ENCODE measurements at regions not wholly inside any gene's neighbourhood (a gene's known extent, or its start where the extent isn't known, plus 50 kb on each side); places are given as distances from the start of the nearest gene placed in this dataset.

GRCh38 chr6:104322841-104323240 is 536.9 kb downstream of the HACE1 start:
- Histone ChIP-seq H2AFZ (ENCODE audit: control insufficient read depth, low read depth, low read length) (no peak overlapping the region), H3K4me1 (ENCODE audit: control insufficient read depth, insufficient read depth, low read length) (no peaks in the 10 kb centered on the region), H3K27me3 (replicated peaks in 1 of 2; ENCODE audit: control insufficient read depth in 2 of 2, insufficient read depth in 2 of 2, low read length in 1 of 2) (no peaks in the 10 kb centered on the region; a peak in 1 of 4 replicates), H3K4me2 (ENCODE audit: control insufficient read depth, insufficient read depth) (no peak overlapping the region), H3K9me3 (replicated peaks; ENCODE audit: control insufficient read depth, insufficient read depth, low read length) (no peaks in the 10 kb centered on the region), H3K4me3 (no peak overlapping the region), H3K9ac (ENCODE audit: control insufficient read depth, insufficient read depth, low read length) (no peak overlapping the region), H3K27ac (ENCODE audit: control insufficient read depth, insufficient read depth) (no peak overlapping the region), H3K79me2 (ENCODE audit: control insufficient read depth, insufficient read depth, low read length) (no peaks in the 10 kb centered on the region), H4K20me1 (ENCODE audit: control insufficient read depth, insufficient read depth) (no peaks in the 10 kb centered on the region), H3K36me3 (ENCODE audit: control insufficient read depth in 2 of 2, insufficient read depth in 2 of 2, low read length in 1 of 2) (no peaks in the 10 kb centered on the region)
- ChIA-PET RAD21 (ENCODE audit: unreplicated experiment) (no interaction called here), CTCF (no interaction called here), SMC1A (ENCODE audit: uncharacterized antibody, unreplicated experiment) (no interaction called here), POLR2A (no interaction called here)
- intact Hi-C loops (cut with micrococcal nuclease; ENCODE audit: unreplicated experiment) (no loop called here), in situ Hi-C loops (cut with MboI) (no loop called here)
- DNase-seq (ENCODE audit: low read depth, low spot score) (no peak), ATAC-seq (no peak), FAIRE-seq (no peak)
- no TSS peak for BruUV-seq (replicated peaks)
- WGBS (ENCODE audit: insufficient coverage, insufficient replicate concordance, low lambda C conversion rate, missing lambda C conversion rate), result 1% methylated on average over 5 of the region's 5 CpGs
- no peak for TF ChIP-seq HDAC2 (IDR thresholded peaks at IDR 0.05)
- TF ChIP-seq SRF (IDR thresholded peaks at IDR 0.05; ENCODE audit: low read depth in 2 of 2, low read length in 2 of 2), result no peak
- TF ChIP-seq CEBPZ (IDR thresholded peaks at IDR 0.05; ENCODE audit: low read depth, low read length), result no peak
- no peak for TF ChIP-seq EP300 (IDR thresholded peaks at IDR 0.05; ENCODE audit: borderline replicate concordance in 1 of 2, control insufficient read depth in 1 of 2, low read depth in 2 of 2, low read length in 2 of 2)
- TF ChIP-seq SMAD1 (IDR thresholded peaks at IDR 0.05; ENCODE audit: low read depth, partially characterized antibody), result no peak
- TF ChIP-seq POLR2A (IDR thresholded peaks at IDR 0.05; ENCODE audit: low read depth, low read length), result no peak
- TF ChIP-seq RBBP5 (conservative IDR thresholded peaks at IDR 0.05), result no peak
- no peak for TF ChIP-seq BCL3 (IDR thresholded peaks at IDR 0.05; ENCODE audit: borderline replicate concordance, insufficient read depth, low read depth, low read length, poor library complexity, severe bottlenecking)
- TF ChIP-seq ZNF207 (IDR thresholded peaks at IDR 0.05; ENCODE audit: borderline replicate concordance), result no peak
- TF ChIP-seq SP1 (IDR thresholded peaks at IDR 0.05; ENCODE audit: low read depth, low read length), result no peak
- no peak for TF ChIP-seq PML (IDR thresholded peaks at IDR 0.05; ENCODE audit: low read length)
- no peak for TF ChIP-seq IKZF2 (IDR thresholded peaks at IDR 0.05)
- no peak for TF ChIP-seq ETV6 (conservative IDR thresholded peaks at IDR 0.05 in 1 of 2, IDR thresholded peaks at IDR 0.05 in 1 of 2; ENCODE audit: borderline replicate concordance in 1 of 2, low read depth in 1 of 2)
- no peak for TF ChIP-seq ELK1 (IDR thresholded peaks at IDR 0.05; ENCODE audit: low read depth, low read length)
- no peak for TF ChIP-seq NFYB (IDR thresholded peaks at IDR 0.05; ENCODE audit: insufficient read depth, low read depth, low read length)
- no peak for TF ChIP-seq CBFB (IDR thresholded peaks at IDR 0.05; ENCODE audit: low read depth)
- no peak for TF ChIP-seq E4F1 (IDR thresholded peaks at IDR 0.05; ENCODE audit: borderline replicate concordance, partially characterized antibody)
